B cell (primary cell): ENCODE measurements at regions not wholly inside any gene's neighbourhood (a gene's known extent, or its start where the extent isn't known, plus 50 kb on each side); places are given as distances from the start of the nearest gene placed in this dataset.

Experiments used
- ATAC-seq: fragments of 200-7000 bp; cut with Tn5 transposase; one replicate; pipeline ENCODE4 v1.10.0; 2021; ENCODE audit warnings: low read depth, mild to moderate bottlenecking, moderate number of reproducible peaks, moderate library complexity
- CTCF ChIA-PET: fragments of 350-600 bp; sonication (Branson Sonifier 250); formaldehyde crosslinking; loops from one replicate; lab custom pipeline; 2021; ENCODE audit warnings: antibody characterized with exemption, inconsistent platforms; lab: Charles Lee
- POLR2A ChIA-PET: fragments of 350-600 bp; sonication (Branson Sonifier 250); formaldehyde crosslinking; loops from one replicate; lab custom pipeline; 2021; ENCODE audit warnings: antibody characterized with exemption; lab: Charles Lee
- DNase-seq: peaks from one replicate; pipeline ENCODE4 v3.0.0; 2013
- H2AFZ ChIP-seq: 2 replicates; pipeline ENCODE4 v1.6.1; 2012; ENCODE audit warnings: mild to moderate bottlenecking, low read depth, low read length; ENCODE audit not compliant: insufficient read depth, poor library complexity, severe bottlenecking
- H3K27ac ChIP-seq, 2 donors: 1 replicate in 1 of 2; 2 replicates in 1 of 2; pipeline ENCODE4 v1.5.1; 2012 to 2013; ENCODE audit warnings: low read length in 2 of 2, mild to moderate bottlenecking in 2 of 2, moderate library complexity in 1 of 2
- H3K27me3 ChIP-seq, 4 experiments: fragments of 200-600 bp in 1 of 4; sonication (generic) in 1 of 4; replicated peaks in 1 of 4; 1 replicate in 2 of 4; 2 replicates in 2 of 4; pipeline versions ENCODE4 v1.6.1 to v1.7.0; 2013 to 2016; ENCODE audit warnings: low read length in 3 of 4, mild to moderate bottlenecking in 2 of 4, mixed read lengths in 1 of 4, moderate library complexity in 1 of 4; ENCODE audit not compliant: insufficient read depth in 4 of 4, control insufficient read depth in 3 of 4; ENCODE audit errors: control extremely low read depth in 1 of 4
- H3K36me3 ChIP-seq, 2 experiments: replicated peaks in 1 of 2; 1 replicate in 1 of 2; 2 replicates in 1 of 2; pipeline versions ENCODE4 v1.6.1 to v1.7.1; 2013; ENCODE audit warnings: low read length in 1 of 2; ENCODE audit not compliant: insufficient read depth in 2 of 2, control insufficient read depth in 1 of 2; ENCODE audit errors: control extremely low read depth in 1 of 2, extremely low read depth in 1 of 2
- H3K4me1 ChIP-seq, 2 donors: fragments of 200-600 bp in 1 of 2; sonication (generic) in 1 of 2; 1 replicate in 1 of 2; 2 replicates in 1 of 2; pipeline versions ENCODE4 v1.5.1 to v1.6.1; 2013 to 2017; ENCODE audit warnings: low read length in 2 of 2; ENCODE audit not compliant: control insufficient read depth in 2 of 2, insufficient read depth in 2 of 2
- H3K4me2 ChIP-seq: replicated peaks from 2 replicates; pipeline ENCODE3; 2012; ENCODE audit warnings: mild to moderate bottlenecking, low read depth, low read length; ENCODE audit not compliant: poor library complexity, severe bottlenecking
- H3K4me3 ChIP-seq, 5 experiments: fragments of 200-600 bp in 1 of 5; sonication (generic) in 1 of 5; 1 replicate in 3 of 5; 2 replicates in 2 of 5; pipeline versions ENCODE4 v1.5.1 to v1.7.0; 2011 to 2016; ENCODE audit warnings: low read length in 4 of 5, mild to moderate bottlenecking in 4 of 5, low read depth in 2 of 5, control low read depth in 1 of 5, moderate library complexity in 1 of 5; ENCODE audit not compliant: insufficient read depth in 1 of 5; ENCODE audit errors: control extremely low read depth in 1 of 5, extremely low read depth in 1 of 5
- H3K79me2 ChIP-seq: fragments of 200-600 bp; sonication (generic); one replicate; pipeline ENCODE4 v1.6.0; 2016; ENCODE audit warnings: low read length; ENCODE audit not compliant: control insufficient read depth, insufficient read depth
- H3K9ac ChIP-seq: fragments of 200-600 bp; sonication (generic); 2 replicates; pipeline ENCODE4 v1.6.1; 2017; ENCODE audit warnings: mild to moderate bottlenecking, low read length, moderate library complexity
- H3K9me3 ChIP-seq, 3 donors: one replicate each; pipeline versions ENCODE4 v1.6.1 to v1.7.1; 2013; ENCODE audit warnings: low read length in 2 of 3; ENCODE audit not compliant: control insufficient read depth in 2 of 3, insufficient read depth in 1 of 3; ENCODE audit errors: control extremely low read depth in 1 of 3
- H4K20me1 ChIP-seq: 2 replicates; pipeline ENCODE4 v1.6.0; 2012; ENCODE audit warnings: mild to moderate bottlenecking, low read length; ENCODE audit not compliant: insufficient read depth, control insufficient read depth, poor library complexity, severe bottlenecking
- H3K27ac Mint-ChIP-seq: one replicate; pipeline ENCODE4 v1.8.0; 2021; ENCODE audit warnings: mixed read lengths
- H3K27me3 Mint-ChIP-seq: one replicate; pipeline ENCODE4 v1.8.0; 2021; ENCODE audit warnings: mixed read lengths
- H3K4me1 Mint-ChIP-seq: one replicate; pipeline ENCODE4 v1.8.0; 2021; ENCODE audit warnings: mixed read lengths
- H3K4me3 Mint-ChIP-seq: one replicate; pipeline ENCODE4 v1.8.0; 2021; ENCODE audit warnings: mixed read lengths
- H3K9me3 Mint-ChIP-seq: one replicate; pipeline ENCODE4 v1.8.0; 2022; ENCODE audit warnings: mixed read lengths; ENCODE audit not compliant: insufficient read depth
- CTCF ChIP-seq: fragments of 200-600 bp; IDR thresholded peaks from one replicate; pipeline ENCODE4 v1.8.0; 2022; ENCODE audit warnings: antibody characterized with exemption, mild to moderate bottlenecking
- EZH2 ChIP-seq: IDR thresholded peaks from 2 replicates; pipeline ENCODE4 v1.6.1; 2012; ENCODE audit warnings: borderline replicate concordance, low read depth, mild to moderate bottlenecking, moderate library complexity, low read length; ENCODE audit not compliant: insufficient read depth, poor library complexity, severe bottlenecking
- WGBS: methylation state at CpG from one replicate; pipeline ENCODE4 v1.1.5; 2013; ENCODE audit warnings: missing lambda C conversion rate; ENCODE audit not compliant: insufficient coverage; 5-methylcytosine and 5-hydroxymethylcytosine counted together
- intact Hi-C: fragments of 100-400 bp; cut with micrococcal nuclease; formaldehyde crosslinking; loops from one replicate; pipeline ENCODE4 v1.10.0; 2022

- Histone ChIP-seq H3K4me2 (no peak overlapping the region), H3K9me3 (peaks cover 0 to 3% (median 0%) of the 10 kb centered on the region in 3 donors), H4K20me1 (no peaks in the 10 kb centered on the region), H2AFZ (no peak overlapping the region), H3K79me2 (no peaks in the 10 kb centered on the region), H3K4me1 (no peaks in the 10 kb centered on the region), H3K27ac (no peak overlapping the region), H3K27me3 (no peaks in the 10 kb centered on the region), H3K9ac (no peak overlapping the region), H3K36me3 (no peaks in the 10 kb centered on the region), H3K4me3 (no peak overlapping the region)
- Mint-ChIP-seq H3K27me3 (no peaks in the 10 kb centered on the region), H3K4me1 (no peaks in the 10 kb centered on the region), H3K27ac (no peak overlapping the region), H3K4me3 (no peak overlapping the region), H3K9me3 (peaks cover 3% of the 10 kb centered on the region)
- POLR2A ChIA-PET, result no interaction called here
- intact Hi-C loops, result no loop called here
- DNase-seq (no peak), ATAC-seq (no peak)
- no peak for TF ChIP-seq EZH2
- TF ChIP-seq CTCF, result no peak
- CTCF ChIA-PET, result no interaction called here
Measured at GRCh38 chr4:60790608-60791007, 409.5 kb upstream of the ADGRL3 start.

GRCh38 chr4:60794372-60794771, 405.8 kb upstream of the ADGRL3 start:
- no peak overlapping the region for H3K27ac Mint-ChIP-seq
- H3K27me3 Mint-ChIP-seq, result no peaks in the 10 kb centered on the region
- H3K36me3 ChIP-seq, result no peaks in the 10 kb centered on the region
- no peaks in the 10 kb centered on the region for H3K79me2 ChIP-seq
- H3K9ac ChIP-seq, result no peak overlapping the region
- H3K4me3 Mint-ChIP-seq, result no peak overlapping the region
- ChIA-PET CTCF (no interaction called here), POLR2A (no interaction called here)
- over 99% methylated on average over 13 of the region's 14 CpGs for WGBS
- H3K4me2 ChIP-seq, result no peak overlapping the region
- H3K9me3 ChIP-seq, result peaks cover 0 to 9% (median 0%) of the 10 kb centered on the region in 3 donors
- no peaks in the 10 kb centered on the region for H3K27me3 ChIP-seq
- TF ChIP-seq EZH2, result no peak
- no peak for TF ChIP-seq CTCF
- intact Hi-C loops, result no loop called here
- no peak overlapping the region for H2AFZ ChIP-seq
- H3K4me3 ChIP-seq, result no peak overlapping the region
- H3K4me1 Mint-ChIP-seq, result no peaks in the 10 kb centered on the region
- H4K20me1 ChIP-seq, result no peaks in the 10 kb centered on the region
- ATAC-seq (no peak), DNase-seq (no peak)
- H3K9me3 Mint-ChIP-seq, result no peaks in the 10 kb centered on the region
- H3K27ac ChIP-seq, result no peak overlapping the region
- H3K4me1 ChIP-seq, result no peaks in the 10 kb centered on the region
